ENCODE measurements at regions not wholly inside any gene's neighbourhood (a gene's known extent, or its start where the extent isn't known, plus 50 kb on each side); places are given as distances from the start of the nearest gene placed in this dataset.
A peak's percentile ranks its signal among the peaks of the same experiment; 100 is the strongest.

DNA sequence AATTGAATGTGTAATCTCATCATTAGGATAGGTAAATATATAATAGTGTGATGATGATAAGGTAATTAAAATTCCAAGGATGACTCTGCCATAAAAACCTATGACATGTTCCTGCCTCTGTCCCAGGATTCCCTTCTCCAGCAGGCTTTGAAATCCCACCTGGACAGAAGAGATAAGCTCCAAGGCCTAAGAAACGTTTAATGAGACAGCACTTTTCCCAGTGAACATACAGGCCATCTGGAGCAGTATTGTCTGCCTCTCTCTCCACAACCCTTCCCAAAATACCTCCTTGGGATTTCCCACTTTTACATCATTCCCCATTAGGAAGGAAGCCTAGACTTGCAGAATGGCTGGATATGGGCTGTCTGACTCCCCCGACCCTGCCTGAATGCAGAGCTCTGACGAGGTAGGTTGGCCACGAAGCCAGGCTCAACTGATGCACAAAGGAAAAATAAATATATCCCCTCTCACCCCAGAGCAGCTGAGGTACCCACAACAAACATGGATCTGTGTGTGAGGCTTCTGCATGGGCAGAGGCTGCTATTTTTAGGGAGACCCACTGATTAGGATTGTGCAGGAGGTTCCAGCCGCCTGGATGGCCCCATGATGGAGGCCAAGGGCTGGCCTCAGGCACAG lies 71.0 kb downstream of the TMPRSS5 start:
- no peak for DNase-seq (ENCODE audit: low spot score)

DNA sequence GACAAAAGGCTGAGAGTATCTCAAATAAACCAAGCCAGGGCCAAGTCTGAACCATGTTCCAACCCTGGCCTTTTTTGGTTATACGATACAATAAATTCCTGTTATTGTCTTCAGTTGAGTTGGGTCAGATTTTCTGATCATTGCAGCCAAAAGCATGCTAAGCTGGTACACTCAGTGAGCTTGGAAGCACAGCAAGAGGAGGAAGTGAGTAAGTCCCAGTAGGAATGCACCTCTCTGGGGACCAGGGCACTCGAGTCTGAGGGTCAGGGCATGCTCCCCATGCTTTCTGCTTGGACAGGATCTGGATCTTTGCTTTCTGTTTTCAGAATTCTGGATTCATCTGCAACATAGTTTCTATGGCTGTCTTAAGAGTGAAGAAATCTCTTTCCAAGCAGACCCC lies 73.1 kb downstream of the TMPRSS5 start:
- peak; percentile 79 for DNase-seq (ENCODE audit: low spot score)

DNA sequence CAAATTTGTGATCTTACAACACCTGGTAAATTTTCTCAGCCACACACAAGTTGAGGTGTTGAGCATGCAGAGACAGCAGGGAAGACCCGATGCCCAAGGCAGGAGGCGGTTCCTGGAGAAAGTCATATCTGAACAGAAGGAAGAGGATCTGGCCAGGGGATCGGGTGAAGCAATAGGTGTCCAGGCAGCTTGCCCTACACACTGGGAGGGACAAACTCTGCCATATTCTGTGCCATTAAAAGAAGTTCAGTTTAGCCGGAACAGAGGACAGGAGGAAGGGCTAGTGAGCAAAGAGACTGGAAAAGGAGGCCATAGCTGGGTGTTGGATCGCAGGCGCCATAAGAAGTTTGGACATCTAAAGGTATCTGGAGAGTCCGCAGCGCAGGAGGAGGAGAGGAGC lies 76.5 kb downstream of the TMPRSS5 start:
- DNase-seq (ENCODE audit: low spot score) = no peak

DNA sequence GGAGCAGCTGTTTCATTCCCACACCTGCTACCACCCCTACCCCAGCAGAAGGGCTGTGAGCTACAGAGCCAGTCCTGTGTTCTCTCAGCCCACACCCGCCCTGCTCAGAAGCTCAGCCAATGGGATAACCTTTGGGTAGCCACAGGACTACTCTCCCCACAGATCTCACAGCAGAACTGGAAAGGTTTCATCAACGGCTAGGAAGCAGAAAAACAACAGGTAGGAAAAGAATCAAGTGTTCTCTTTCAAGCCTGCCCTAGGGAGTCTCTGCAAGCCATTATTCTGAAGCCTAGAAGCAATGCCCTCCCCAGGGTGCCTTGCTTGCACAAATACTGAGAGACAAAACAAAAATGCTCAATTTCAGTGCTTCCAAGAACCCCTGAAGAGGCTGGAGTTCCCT lies 77.2 kb downstream of the TMPRSS5 start:
- no peak for DNase-seq (ENCODE audit: low spot score)

DNA sequence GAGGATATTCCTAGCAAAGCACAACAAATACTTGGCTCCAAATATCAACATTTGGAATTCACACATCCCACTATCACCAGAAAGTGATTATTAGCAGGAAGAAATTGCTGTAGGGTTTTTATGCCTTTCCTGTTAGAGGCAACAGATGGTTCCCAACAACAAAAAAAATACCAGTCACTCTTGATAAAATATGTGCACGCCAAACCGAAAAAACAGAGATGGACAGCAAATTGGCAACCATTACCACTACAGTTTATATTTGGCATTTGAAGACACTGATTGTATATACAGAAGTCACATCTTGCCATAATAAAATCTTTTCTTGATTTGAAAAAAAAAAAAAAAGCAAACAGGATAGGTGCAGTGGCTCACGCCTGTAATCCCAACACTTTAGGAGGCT lies 78.2 kb downstream of the TMPRSS5 start:
- no peak for DNase-seq (ENCODE audit: low spot score)

DNA sequence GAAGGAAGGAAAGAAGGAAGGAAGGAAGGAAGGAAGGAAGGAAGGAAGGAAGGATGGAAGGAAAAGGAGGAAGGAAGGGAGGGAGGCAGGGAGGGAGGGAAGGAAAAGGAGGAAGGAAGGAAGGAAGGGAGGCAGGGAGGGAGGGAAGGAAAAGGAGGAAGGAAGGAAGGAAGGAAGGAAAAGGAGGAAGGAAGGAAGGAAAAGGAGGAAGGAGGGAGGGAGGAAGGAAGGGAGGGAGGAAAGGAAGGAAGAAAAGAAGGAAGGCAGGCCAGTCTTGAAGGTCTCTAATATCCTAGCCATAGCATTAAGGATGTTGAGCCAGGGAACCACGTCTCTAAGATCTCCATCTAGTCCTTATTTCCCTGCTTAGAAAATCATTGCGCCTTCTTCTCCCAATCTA lies 78.8 kb downstream of the TMPRSS5 start:
- DNase-seq (ENCODE audit: low spot score) = no peak

DNA sequence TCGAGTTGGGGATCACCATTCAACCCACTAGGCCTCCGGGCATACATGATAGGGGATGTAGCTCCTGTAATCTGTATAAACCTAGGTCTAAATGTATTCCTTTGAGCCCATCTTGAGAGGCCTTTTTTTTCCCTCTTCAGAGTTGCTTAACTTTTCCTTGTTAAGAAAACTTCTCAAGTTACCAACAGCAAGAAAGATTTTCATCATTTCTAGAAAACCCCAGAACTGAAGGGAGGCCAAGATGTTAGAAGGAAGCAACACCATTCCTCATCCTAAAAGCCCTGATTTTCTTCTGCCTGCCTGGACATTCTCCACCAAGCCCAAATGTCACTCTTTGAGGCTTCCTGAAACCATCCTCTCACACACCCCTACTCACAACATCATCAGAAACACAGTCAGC lies 79.4 kb downstream of the TMPRSS5 start:
- peak; percentile 31 for DNase-seq (ENCODE audit: low spot score)

DNA sequence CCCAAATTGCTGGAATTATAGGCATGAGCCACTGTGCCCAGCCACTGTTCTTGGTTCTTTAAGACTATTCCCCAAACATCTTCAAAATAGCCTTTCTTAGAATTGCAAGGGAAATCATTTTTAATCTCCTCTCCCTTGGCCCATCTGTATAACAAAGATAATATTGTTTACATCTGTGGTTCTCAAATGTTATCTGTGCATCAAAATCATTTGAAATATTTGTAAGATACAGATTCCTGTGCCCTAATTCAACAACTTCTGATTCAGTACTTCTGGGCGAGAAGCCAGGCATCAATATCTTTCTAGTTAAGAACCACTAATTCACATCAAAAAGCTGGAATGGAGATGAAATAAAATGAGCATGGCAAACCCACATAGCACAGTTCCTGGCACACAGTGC lies 83.0 kb downstream of the TMPRSS5 start:
- DNase-seq (ENCODE audit: low spot score) = no peak

DNA sequence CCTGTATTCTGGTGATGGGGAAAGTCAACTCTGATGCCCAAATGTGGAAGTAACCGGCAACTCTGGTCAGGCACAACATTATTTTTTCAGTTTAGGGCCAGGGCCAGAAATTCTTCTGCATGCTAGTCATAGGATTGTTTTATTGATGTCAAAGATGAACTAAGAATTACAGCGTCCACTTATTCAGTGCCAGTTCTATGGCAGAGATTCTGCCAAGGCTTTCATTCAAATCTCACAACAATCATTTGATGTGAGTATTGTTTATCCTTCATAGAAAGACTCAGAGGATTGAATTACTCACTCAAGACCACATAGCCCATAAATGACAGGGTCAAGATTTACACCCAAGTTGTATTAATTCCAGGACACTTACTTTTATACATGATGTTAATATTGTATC lies 87.7 kb downstream of the TMPRSS5 start:
- peak; percentile 76 for DNase-seq (ENCODE audit: low spot score)

DNA sequence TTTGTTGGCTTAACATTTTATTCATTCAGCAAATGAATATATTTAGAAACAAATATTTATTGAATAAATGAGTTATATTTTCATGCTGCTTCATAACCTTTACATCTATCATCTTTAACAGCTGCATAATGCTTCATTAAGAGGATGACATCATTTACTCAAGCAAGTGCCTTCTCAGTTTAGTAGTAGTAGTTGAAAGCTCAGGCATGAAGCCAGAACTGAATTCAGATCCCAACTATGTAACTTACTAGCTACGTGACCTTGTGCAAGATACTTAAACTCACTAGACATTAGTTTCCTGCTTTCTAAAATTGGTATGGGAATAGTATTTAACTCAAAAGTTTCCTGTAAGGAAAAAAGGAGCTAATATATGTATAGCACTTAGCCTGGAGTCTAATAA lies 90.3 kb downstream of the TMPRSS5 start:
- no peak for DNase-seq (ENCODE audit: low spot score)

DNA sequence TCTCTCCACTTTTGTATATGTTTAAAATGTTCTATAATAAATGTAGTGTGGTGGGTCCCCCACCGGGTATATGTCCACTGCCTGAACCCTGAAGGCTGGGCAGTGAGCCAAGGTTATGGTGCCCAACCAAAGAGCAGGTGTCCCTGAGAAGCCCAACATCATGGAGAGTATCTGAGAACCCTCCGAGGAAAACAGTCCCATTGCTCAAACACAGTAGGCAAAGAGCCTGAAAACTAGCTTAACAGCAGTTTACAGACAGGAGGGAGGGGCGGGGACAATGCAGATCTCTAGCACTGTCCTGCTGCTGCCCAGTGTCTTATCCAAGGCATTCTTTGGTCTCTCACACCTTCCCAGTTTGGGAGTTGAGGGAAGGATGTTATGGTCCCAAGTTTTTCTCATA lies 91.0 kb downstream of the TMPRSS5 start:
- no peak for DNase-seq (ENCODE audit: low spot score)

DNA sequence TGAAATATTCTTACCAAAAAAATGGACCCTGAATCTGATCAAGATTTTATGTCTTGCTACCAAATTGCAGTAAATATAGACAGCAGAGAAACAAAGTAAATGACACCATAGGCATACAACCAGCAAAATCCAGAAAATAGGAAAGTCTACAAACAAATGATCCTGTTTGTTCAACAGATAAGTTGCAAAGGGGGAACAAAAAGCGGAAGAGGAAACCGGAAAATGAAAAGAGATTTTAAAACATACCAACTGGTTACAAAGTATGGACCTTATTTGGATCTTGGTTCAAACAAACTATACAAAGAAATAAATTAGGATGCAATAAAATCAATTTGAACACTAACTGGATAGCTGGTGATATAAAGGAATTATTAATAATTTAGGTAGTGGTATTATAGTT lies 92.0 kb downstream of the TMPRSS5 start:
- no peak for DNase-seq (ENCODE audit: low spot score)

DNA sequence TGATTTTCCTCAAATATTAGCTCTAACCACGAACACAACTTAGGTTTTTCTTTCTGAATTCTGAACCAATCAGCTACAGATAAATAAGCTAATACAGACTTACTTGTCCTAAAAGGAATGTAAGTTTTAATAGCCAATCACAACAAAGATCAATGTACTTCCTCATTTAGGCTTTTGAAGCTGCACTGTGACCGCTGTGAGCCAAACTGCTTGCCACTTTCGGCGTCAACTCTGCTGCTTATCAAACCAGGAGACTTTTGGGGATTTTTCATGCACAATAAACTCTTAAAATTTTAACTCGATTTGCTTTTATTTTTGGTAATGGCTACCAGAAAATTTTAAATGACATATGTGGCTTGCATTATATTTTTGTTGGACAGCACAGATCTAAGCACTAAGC lies 92.5 kb downstream of the TMPRSS5 start:
- no peak for DNase-seq (ENCODE audit: low spot score)

DNA sequence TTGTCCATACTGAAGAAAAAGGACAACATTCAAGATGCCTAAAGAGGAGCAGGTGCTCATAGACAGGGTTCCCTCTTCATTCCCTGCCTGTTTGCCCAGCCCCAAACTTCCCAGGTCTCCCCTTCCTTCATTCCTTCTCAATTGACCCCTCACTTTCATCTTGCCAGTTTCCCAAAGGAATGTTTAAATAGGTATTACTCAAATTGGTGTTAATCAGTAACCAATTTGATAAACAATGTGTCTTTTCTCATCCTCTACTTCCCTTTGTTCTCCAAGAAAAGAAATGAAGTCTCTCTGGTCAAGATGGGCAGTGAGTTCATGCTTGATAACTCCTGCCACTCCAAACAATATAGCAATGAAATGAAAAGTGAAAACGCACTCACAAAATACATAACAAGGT lies 101.9 kb downstream of the TMPRSS5 start:
- DNase-seq (ENCODE audit: low spot score) = no peak

DNA sequence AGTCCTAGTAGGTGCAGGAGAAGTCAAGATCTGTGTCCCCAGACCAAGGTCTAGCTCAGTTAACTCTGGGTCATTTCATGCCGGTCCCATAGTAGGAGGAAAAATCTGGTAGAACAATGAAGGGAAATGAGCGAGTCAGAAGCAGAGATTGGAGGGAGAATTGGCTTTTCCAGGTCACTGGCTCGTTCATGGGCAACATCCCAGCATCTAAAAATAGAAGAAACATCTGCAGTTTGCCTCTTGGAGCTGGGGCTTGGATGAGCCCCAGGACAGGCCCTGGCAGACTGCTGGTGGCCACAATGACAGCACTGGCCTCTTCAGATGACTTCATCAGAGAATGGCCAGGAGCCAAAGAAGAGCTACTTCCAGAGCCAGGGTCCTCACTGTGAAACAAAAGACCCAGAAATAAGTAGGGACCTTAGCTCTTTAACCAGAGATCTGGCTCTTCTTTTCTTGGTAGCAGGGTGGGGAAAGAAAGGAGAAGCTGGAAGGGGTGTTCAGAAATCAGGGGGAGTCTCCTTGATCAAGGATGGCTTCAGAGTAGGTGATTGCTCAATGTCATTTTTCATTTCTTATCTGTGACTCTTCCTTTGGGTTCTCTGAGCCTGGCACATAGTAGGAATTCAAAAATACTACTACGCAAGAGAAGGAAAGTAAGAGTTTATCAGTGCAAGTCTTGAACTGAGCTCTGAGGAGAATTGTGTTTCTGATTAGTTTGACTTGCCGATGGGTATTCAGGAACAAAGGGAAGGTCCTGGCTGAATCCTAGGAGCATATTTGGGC lies 102.6 kb downstream of the TMPRSS5 start:
- DNase-seq (ENCODE audit: low spot score) = peak; percentile 87

DNA sequence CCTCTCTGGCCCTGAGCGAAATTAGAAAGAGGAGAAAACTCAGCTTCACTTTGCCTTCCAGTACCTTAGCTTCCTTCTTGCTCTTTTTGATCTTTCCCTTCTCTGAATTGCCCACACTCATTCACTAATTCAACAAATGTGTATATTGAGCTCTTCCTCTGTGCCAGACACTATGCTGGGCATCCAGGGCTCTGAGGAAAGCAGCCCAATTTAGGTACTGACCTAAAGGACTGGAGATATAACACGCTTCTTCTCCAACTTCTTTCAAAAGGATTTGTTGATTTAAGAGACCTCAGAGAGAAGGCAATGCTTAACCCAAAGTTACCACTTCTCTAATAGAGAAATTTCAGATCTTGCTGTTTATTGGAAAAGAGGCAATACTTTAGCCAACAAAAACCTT lies 103.6 kb downstream of the TMPRSS5 start:
- DNase-seq (ENCODE audit: low spot score) = no peak

DNA sequence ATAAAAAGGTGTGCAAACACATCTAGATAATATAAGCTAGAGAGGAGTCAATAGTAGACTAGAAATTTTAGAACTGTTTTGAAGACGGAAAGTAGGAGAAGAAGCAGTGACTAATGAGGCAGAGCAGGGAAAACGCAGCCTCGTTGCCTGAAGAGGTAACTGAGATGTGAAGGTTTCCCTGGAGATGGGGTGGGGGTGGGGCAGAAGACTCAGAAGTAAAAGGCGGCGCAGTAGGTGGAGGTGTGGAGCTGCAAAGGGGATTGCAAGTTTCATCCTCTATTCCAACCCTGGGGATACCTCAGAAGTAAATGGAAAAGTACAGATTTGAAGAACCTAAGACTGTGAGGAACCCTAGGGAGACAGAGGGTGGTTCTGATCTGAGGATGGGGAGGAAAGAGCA lies 109.5 kb downstream of the TMPRSS5 start:
- no peak for DNase-seq (ENCODE audit: low spot score)

DNA sequence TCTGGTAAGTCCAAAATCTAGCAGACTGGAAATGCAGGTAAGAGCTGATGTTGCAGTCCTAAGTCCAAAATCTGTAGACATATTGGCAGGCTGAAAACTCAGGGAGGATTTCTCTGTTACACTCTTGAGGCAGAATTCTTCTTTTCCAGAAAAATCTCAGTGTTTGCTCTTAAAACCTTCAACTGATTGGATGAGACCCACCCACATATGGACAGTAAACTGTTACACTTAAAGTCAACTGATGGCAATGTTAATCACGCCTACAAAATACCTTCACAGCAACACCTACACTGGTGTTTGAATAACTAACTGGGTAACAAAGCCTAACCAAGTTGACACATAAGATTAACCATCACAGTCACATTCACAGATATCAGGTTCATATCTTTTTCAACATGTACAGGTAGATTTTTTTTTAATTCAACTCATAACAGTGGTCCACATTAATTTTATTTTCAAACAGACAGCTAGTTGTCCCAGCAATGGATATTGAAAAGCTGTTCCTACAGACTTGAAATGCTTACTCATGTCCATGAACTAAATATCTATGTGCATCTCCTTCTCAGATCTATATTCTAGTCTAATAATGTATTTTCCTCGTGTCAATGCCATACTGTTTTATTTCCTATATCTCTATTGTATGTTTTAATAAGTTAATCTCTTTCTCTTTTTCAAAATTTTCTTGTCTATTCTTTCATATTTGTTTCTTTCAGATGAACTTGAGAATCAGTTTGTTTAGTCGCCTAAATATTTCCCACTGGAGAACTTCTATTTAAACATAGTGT lies 110.1 kb downstream of the TMPRSS5 start:
- DNase-seq (ENCODE audit: low spot score) = no peak

DNA sequence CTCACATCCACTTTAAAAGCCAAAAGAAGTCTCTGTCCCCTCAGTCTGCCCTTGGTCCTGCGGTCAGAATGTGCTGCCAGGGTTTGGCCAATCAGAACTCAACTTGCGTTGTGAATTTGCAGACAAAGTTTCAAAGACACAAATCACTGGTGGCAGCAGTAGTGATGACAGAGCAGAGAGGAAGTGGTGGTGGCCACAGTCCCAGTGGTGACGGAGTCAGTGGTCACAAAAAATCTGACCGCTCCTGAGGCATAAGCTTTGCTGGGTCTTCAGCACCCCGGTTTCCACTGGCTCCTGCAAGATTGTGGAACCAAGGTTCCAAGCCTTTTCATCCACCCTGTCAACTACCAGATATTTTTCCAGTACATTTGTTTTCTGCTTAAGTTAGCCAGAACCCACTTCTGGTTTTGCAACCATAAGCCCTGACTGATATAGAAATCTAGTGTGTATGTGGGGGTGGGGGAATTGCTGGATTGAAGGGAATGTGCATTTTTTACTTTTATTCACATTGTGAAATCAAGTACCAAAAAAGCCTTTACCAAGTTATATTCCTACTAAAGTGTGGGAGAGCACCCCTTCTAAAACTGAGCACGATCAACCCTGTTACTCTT lies 112.3 kb downstream of the TMPRSS5 start:
- peak; percentile 72 for DNase-seq (ENCODE audit: low spot score)

DNA sequence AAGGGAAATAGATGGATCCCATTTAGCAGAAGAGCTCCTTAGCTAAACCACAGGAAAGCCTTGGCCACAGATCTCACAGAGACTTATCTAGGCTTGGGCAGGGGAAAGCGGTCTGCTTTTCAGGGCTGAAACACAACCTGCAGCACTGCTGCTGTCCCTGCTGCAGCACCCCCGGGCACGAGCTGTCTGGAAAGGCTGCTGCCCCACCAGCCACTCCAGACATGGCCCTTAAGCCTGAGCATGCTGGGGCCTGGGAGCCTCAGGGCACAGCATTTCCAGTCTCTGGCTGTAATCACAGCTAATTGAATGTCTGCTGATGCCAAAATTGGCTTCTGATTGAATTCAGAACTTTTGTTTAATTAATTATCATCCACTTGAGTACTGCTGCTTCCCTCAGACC lies 115.0 kb downstream of the TMPRSS5 start:
- no peak for DNase-seq (ENCODE audit: low spot score)

DNA sequence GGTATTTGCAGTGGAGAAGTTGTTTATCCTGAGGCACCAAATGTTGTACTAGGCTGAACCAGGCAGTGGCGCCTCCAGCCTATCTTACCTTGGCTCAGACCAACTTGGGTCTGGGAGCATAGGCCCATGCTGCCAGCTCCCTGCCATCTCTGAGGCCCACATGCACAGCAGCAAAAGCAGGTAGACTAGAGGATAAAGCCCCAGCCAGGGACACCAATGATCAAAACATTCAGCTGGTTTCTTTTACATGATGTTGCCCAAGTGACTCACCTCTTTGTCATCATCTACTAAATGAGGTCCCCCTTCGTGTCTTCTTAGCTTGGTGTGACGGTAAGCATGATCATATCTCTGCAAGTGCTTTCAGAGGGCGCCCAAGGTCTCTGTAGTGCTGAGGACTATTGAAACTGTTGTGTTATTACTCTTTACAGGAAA lies 112.1 kb upstream of the DRD2 start:
- peak; percentile 64 for DNase-seq (ENCODE audit: low spot score)

DNA sequence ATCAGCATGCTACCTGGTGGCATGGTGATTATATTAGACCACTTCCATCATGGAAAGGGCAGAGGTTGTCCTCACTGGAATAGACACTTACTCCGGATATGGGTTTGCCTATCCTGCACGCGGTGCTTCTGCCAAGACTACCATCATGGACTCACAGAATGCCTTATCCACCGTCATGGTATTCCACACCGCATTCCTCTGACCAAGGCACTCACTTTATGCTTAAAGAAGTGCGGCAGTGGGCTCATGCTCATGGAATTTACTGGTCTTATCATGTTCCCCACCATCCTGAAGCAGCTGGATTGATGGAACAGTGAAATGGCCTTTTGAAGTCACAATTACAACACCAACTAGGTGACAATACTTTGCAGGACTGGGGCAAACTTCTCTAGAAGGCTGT lies 109.2 kb upstream of the DRD2 start:
- DNase-seq (ENCODE audit: low spot score) = no peak

DNA sequence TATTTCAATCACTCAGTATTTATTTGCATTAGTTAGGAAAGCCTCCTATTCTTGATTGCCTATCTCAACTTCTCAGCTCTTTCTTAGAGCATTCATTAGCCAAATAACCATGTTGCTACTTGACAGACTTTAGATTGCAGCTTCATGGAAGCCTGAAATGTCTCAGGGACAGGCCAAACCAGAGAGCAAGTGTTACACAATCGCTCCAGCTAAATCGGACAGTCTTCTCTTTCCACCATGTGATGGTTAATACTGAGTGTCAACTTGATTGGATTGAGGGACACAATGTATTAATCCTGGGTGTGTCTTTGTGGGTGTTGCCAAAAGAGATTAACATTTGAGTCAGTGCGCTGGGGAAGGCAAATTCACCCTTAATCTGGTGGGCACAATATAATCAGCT lies 106.5 kb upstream of the DRD2 start:
- no peak for DNase-seq (ENCODE audit: low spot score)
